DOHH2 (cell line): ENCODE measurements at regions not wholly inside any gene's neighbourhood (a gene's known extent, or its start where the extent isn't known, plus 50 kb on each side); places are given as distances from the start of the nearest gene placed in this dataset.

Experiments used
- H3F3A ChIP-seq: fragments of 200-600 bp; sonication (generic), shearing (Covaris generic); 2 replicates; pipeline ENCODE4 v1.6.0; 2016; ENCODE audit warnings: antibody characterized with exemption, mild to moderate bottlenecking; ENCODE audit not compliant: control insufficient read depth, insufficient read depth
- H3K27ac ChIP-seq: fragments of 200-600 bp; sonication (generic); 2 replicates; pipeline ENCODE4 v1.5.1; 2014; ENCODE audit warnings: low read depth, mild to moderate bottlenecking, low read length, moderate library complexity
- H3K27me3 ChIP-seq: fragments of 200-600 bp; sonication (generic); 2 replicates; pipeline ENCODE4 v1.6.1; 2014; ENCODE audit warnings: mild to moderate bottlenecking, low read length, mixed read lengths; ENCODE audit not compliant: control insufficient read depth
- H3K36me3 ChIP-seq: fragments of 200-600 bp; sonication (generic); 2 replicates; pipeline ENCODE4 v1.6.1; 2014; ENCODE audit warnings: mild to moderate bottlenecking, low read length, moderate library complexity, mixed read lengths; ENCODE audit not compliant: control insufficient read depth
- H3K4me1 ChIP-seq: fragments of 200-600 bp; sonication (generic); 2 replicates; pipeline ENCODE4 v1.6.1; 2014; ENCODE audit warnings: mild to moderate bottlenecking, low read length, mixed read lengths; ENCODE audit not compliant: control insufficient read depth
- H3K4me2 ChIP-seq: fragments of 200-600 bp; sonication (generic); 2 replicates; pipeline ENCODE4 v1.6.0; 2014; ENCODE audit warnings: mild to moderate bottlenecking, low read length, moderate library complexity
- H3K4me3 ChIP-seq: fragments of 200-600 bp; sonication (generic); 2 replicates; pipeline ENCODE4 v1.5.1; 2014; ENCODE audit warnings: mild to moderate bottlenecking, low read length, mixed read lengths
- H3K79me2 ChIP-seq: fragments of 200-600 bp; sonication (generic); 2 replicates; pipeline ENCODE4 v1.6.1; 2014; ENCODE audit warnings: mild to moderate bottlenecking, low read length, mixed read lengths; ENCODE audit not compliant: control insufficient read depth
- H3K9me2 ChIP-seq: fragments of 200-600 bp; sonication (generic); replicated peaks from 2 replicates; pipeline ENCODE4 v1.6.1; 2014; ENCODE audit warnings: mild to moderate bottlenecking, low read length, mixed read lengths; ENCODE audit not compliant: control insufficient read depth
- H3K9me3 ChIP-seq: fragments of 200-600 bp; sonication (generic); 2 replicates; pipeline ENCODE4 v1.6.1; 2014; ENCODE audit warnings: antibody characterized with exemption, low read length, mixed read lengths; ENCODE audit not compliant: control insufficient read depth, insufficient read depth
- H4K20me1 ChIP-seq: fragments of 200-600 bp; sonication (generic); 2 replicates; pipeline ENCODE4 v1.6.0; 2014; ENCODE audit warnings: low read depth, mild to moderate bottlenecking, antibody characterized with exemption, low read length, moderate library complexity; ENCODE audit not compliant: control insufficient read depth, insufficient read depth
- CTCF ChIP-seq: fragments of 200-600 bp; sonication (generic); IDR thresholded peaks from one replicate; pipeline ENCODE4 v1.5.1; 2014; ENCODE audit warnings: antibody characterized with exemption, mild to moderate bottlenecking, low read depth, low read length; ENCODE audit not compliant: poor library complexity, severe bottlenecking
- EZH2phosphoT487 ChIP-seq: fragments of 200-600 bp; sonication (generic); IDR thresholded peaks from 2 replicates; pipeline ENCODE4 v1.6.1; 2017; ENCODE audit warnings: borderline replicate concordance, mild to moderate bottlenecking, antibody characterized with exemption, low read length, moderate library complexity, mixed read lengths

GRCh38 chr10:130550952-130551674, 414.9 kb downstream of the GLRX3 start:
- no peak overlapping the region for H3K4me3 ChIP-seq
- H3K27ac ChIP-seq: no peak overlapping the region
- H3K4me1 ChIP-seq: no peaks in the 10 kb centered on the region
- no peaks in the 10 kb centered on the region for H3K79me2 ChIP-seq
- no peaks in the 10 kb centered on the region for H3K36me3 ChIP-seq
- no peaks in the 10 kb centered on the region for H3K9me2 ChIP-seq
- no peaks in the 10 kb centered on the region for H4K20me1 ChIP-seq
- H3F3A ChIP-seq: no peaks in the 10 kb centered on the region
- TF ChIP-seq CTCF (no peak), EZH2phosphoT487 (no peak)
- no peaks in the 10 kb centered on the region for H3K27me3 ChIP-seq
- H3K4me2 ChIP-seq: no peak overlapping the region
- H3K9me3 ChIP-seq: no peaks in the 10 kb centered on the region

DNA sequence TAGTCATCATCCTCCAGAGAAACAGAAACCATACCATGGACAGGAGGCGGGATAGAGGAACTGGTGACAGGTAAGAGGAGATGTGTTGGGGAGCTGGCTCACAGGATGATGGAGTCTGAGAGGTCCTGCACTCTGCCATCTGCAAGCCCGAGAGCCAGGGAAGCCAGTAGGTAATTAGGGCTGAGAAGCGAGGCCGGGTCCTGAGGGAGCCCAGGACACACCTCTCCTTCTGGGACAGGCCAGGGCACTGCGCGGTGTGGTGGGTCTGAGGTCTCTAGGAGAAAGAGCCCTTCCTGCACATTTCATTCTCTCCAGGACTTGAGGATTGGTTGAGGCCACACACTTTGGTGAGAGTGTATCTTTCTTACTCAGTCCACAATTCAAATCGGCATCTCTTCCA, 415.5 kb downstream of the GLRX3 start:
- Histone ChIP-seq H3K79me2 (no peaks in the 10 kb centered on the region), H4K20me1 (no peaks in the 10 kb centered on the region), H3K9me2 (no peaks in the 10 kb centered on the region), H3F3A (no peaks in the 10 kb centered on the region), H3K27me3 (no peaks in the 10 kb centered on the region), H3K4me1 (no peaks in the 10 kb centered on the region), H3K4me3 (no peak overlapping the region), H3K4me2 (no peak overlapping the region), H3K9me3 (no peaks in the 10 kb centered on the region), H3K36me3 (no peaks in the 10 kb centered on the region), H3K27ac (no peak overlapping the region)
- TF ChIP-seq EZH2phosphoT487: no peak
- TF ChIP-seq CTCF: no peak

DNA sequence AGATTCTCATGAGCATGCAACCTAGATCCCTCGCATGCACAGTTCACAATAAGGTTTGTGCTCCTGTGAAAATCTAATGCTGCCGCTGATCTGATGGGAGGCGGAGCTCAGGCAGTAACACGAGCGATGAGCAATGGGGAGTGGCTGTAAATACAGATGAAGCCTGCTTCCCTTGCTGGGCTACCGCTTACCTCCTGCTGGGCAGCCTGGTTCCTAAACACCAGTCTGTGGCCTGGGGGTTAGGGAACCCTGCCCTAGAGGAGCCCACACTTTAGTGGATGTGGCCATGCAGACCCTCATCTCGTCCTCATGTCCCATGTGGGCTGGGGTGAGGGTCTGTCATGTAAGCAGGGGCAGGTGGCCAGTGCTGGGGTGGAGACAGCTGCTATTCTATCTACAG, 417.6 kb downstream of the GLRX3 start:
- Histone ChIP-seq H3K27ac (no peak overlapping the region), H3K4me3 (no peak overlapping the region), H3K36me3 (no peaks in the 10 kb centered on the region), H3K4me1 (no peaks in the 10 kb centered on the region), H3F3A (no peaks in the 10 kb centered on the region), H3K4me2 (no peak overlapping the region), H3K9me3 (no peaks in the 10 kb centered on the region), H3K79me2 (no peaks in the 10 kb centered on the region), H3K9me2 (no peaks in the 10 kb centered on the region), H4K20me1 (no peaks in the 10 kb centered on the region), H3K27me3 (no peaks in the 10 kb centered on the region)
- TF ChIP-seq EZH2phosphoT487 (no peak), CTCF (no peak)
